ENCODE measurements at regions not wholly inside any gene's neighbourhood (a gene's known extent, or its start where the extent isn't known, plus 50 kb on each side); places are given as distances from the start of the nearest gene placed in this dataset.

- Histone ChIP-seq H3K9me3 (no peaks in the 10 kb centered on the region), H3K4me2 (no peak overlapping the region), H3K4me3 (no peak overlapping the region), H3K27ac (no peak overlapping the region), H3K4me1 (no peaks in the 10 kb centered on the region)
- ChIA-PET CTCF (no interaction called here), POLR2A (no interaction called here)
- no peak for DNase-seq (ENCODE audit: low read depth in 1 of 2, low spot score in 1 of 2)
- no peak for FAIRE-seq
- TF ChIP-seq FOXS1 (CRISPR knock-in tag; IDR thresholded peaks at IDR 0.05), result no peak
- WGBS (ENCODE audit: missing lambda C conversion rate), result 14% methylated on average over 3 of the region's 3 CpGs
- ATAC-seq, result no peak
Measured at GRCh38 chr5:109943701-109944235, 254.0 kb downstream of the MAN2A1 start.

GRCh38 chr5:109944461-109944860 is 254.7 kb downstream of the MAN2A1 start:
- H3K9me3 ChIP-seq, result no peaks in the 10 kb centered on the region
- 4% methylated on average over 3 of the region's 3 CpGs for WGBS (ENCODE audit: missing lambda C conversion rate)
- DNase-seq (ENCODE audit: low read depth in 1 of 2, low spot score in 1 of 2) (no peak), FAIRE-seq (no peak), ATAC-seq (no peak)
- H3K4me2 ChIP-seq, result no peak overlapping the region
- TF ChIP-seq CTCF (IDR thresholded peaks at IDR 0.05), result no peak
- TF ChIP-seq HEYL (CRISPR knock-in tag; IDR thresholded peaks at IDR 0.05), result no peak
- TF ChIP-seq BCL3 (IDR thresholded peaks at IDR 0.05), result no peak
- TF ChIP-seq ZNF302 (CRISPR knock-in tag; IDR thresholded peaks at IDR 0.05), result no peak
- TF ChIP-seq PBX3 (IDR thresholded peaks at IDR 0.05), result no peak
- TF ChIP-seq FOXS1 (CRISPR knock-in tag; IDR thresholded peaks at IDR 0.05), result no peak
- no peak for TF ChIP-seq FOSB (CRISPR knock-in tag; IDR thresholded peaks at IDR 0.05)
- no peak for TF ChIP-seq MAFK (IDR thresholded peaks at IDR 0.05; ENCODE audit: partially characterized antibody)
- TF ChIP-seq JUN (IDR thresholded peaks at IDR 0.05), result no peak
- POLR2A ChIA-PET, result no interaction called here
- no peak overlapping the region for H3K4me3 ChIP-seq
- CTCF ChIA-PET, result no interaction called here
- no peak overlapping the region for H3K27ac ChIP-seq
- H3K4me1 ChIP-seq, result no peaks in the 10 kb centered on the region

- TF ChIP-seq SMC3 (IDR thresholded peaks at IDR 0.05) (no peak), CBX2 (IDR thresholded peaks at IDR 0.05; ENCODE audit: borderline replicate concordance, low read depth) (no peak), E2F6 (IDR thresholded peaks at IDR 0.05; ENCODE audit: borderline replicate concordance, low read depth) (no peak), FOXS1 (CRISPR knock-in tag; IDR thresholded peaks at IDR 0.05) (no peak), ZNF302 (CRISPR knock-in tag; IDR thresholded peaks at IDR 0.05) (no peak), TP53 (CRISPR knock-in tag; IDR thresholded peaks at IDR 0.05) (no peak), KDM1A (IDR thresholded peaks at IDR 0.05; ENCODE audit: low read depth) (no peak), HOXA7 (CRISPR knock-in tag; IDR thresholded peaks at IDR 0.05) (no peak)
- Histone ChIP-seq H3K27ac (no peak overlapping the region), H3K9me3 (no peaks in the 10 kb centered on the region), H3K4me3 (no peak overlapping the region), H3K4me2 (no peak overlapping the region), H3K4me1 (no peaks in the 10 kb centered on the region)
- 46% methylated on average over 6 of the region's 6 CpGs for WGBS (ENCODE audit: missing lambda C conversion rate)
- CTCF ChIA-PET, result no interaction called here
- DNase-seq (ENCODE audit: low read depth in 1 of 2, low spot score in 1 of 2) (no peak), ATAC-seq (no peak), FAIRE-seq (no peak)
- POLR2A ChIA-PET, result no interaction called here
Measured at GRCh38 chr5:109945097-109945678, 255.5 kb downstream of the MAN2A1 start.
